GM12878 (cell line): ENCODE measurements at regions not wholly inside any gene's neighbourhood (a gene's known extent, or its start where the extent isn't known, plus 50 kb on each side); places are given as distances from the start of the nearest gene placed in this dataset.

ENCODE experiments used
- ATAC-seq: fragments of 200-7000 bp; cut with Tn5 transposase; 3 replicates; pipeline ENCODE4 v1.9.1; 2020; ENCODE audit warnings: mild to moderate bottlenecking, moderate library complexity
- BruUV-seq: library from RNA; stranded (reverse); fragments of 400-500 nt; replicated peaks from 2 replicates; lab custom pipeline; 2021; lab: Mats Ljungman, UMichigan
- CTCF ChIA-PET: fragments of 300-600 bp; sonication (Branson Sonifier 250); formaldehyde crosslinking; extraction: SDS; loops from one replicate; lab custom pipeline; 2021; ENCODE audit warnings: inconsistent platforms; lab: Yijun Ruan, JAX
- POLR2A ChIA-PET: fragments of 350-600 bp; formaldehyde crosslinking; extraction: SDS; loops from one replicate; lab custom pipeline; 2021; ENCODE audit warnings: inconsistent platforms; lab: Charles Lee
- RAD21 ChIA-PET: fragments of 300-600 bp; sonication (Branson Sonifier 250); formaldehyde crosslinking; loops from one replicate; lab custom pipeline; 2023; ENCODE audit warnings: antibody characterized with exemption; ENCODE audit not compliant: unreplicated experiment; lab: Charles Lee
- SMC1A ChIA-PET: fragments of 300-600 bp; sonication (Branson Sonifier 250); formaldehyde crosslinking; loops from one replicate; lab custom pipeline; 2023; ENCODE audit not compliant: unreplicated experiment, uncharacterized antibody; lab: Charles Lee
- DNase-seq: peaks from one replicate; pipeline ENCODE4 v3.0.0-alpha.2; 2011; ENCODE audit warnings: low read depth, low spot score
- FAIRE-seq: peaks from 3 replicates; lab custom pipeline; 2011; peaks lifted over from hg19 to GRCh38; lab: Jason Lieb, UNC
- H2AFZ ChIP-seq: 2 replicates; pipeline ENCODE4 v1.6.0; 2011; ENCODE audit warnings: low read depth, low read length, control low read depth; ENCODE audit not compliant: control insufficient read depth
- H3K27ac ChIP-seq: 2 replicates; pipeline ENCODE4 v1.5.1; 2011; ENCODE audit warnings: control low read depth; ENCODE audit not compliant: control insufficient read depth, insufficient read depth
- H3K27me3 ChIP-seq, 2 experiments: replicated peaks in 1 of 2; 2 replicates each; pipeline versions ENCODE4 v1.6.0 to v1.6.1; 2011; ENCODE audit warnings: low read length in 1 of 2; ENCODE audit not compliant: control insufficient read depth in 2 of 2, insufficient read depth in 2 of 2
- H3K36me3 ChIP-seq, 2 experiments: 2 replicates each; pipeline ENCODE4 v1.5.1; 2011; ENCODE audit warnings: low read length in 1 of 2; ENCODE audit not compliant: control insufficient read depth in 2 of 2, insufficient read depth in 2 of 2
- H3K4me1 ChIP-seq: 2 replicates; pipeline ENCODE4 v1.6.1; 2011; ENCODE audit warnings: mild to moderate bottlenecking, low read length, moderate library complexity, mixed read lengths; ENCODE audit not compliant: control insufficient read depth, insufficient read depth
- H3K4me2 ChIP-seq: 2 replicates; pipeline ENCODE4 v1.6.0; 2011; ENCODE audit warnings: control low read depth; ENCODE audit not compliant: control insufficient read depth, insufficient read depth
- H3K4me3 ChIP-seq: fragments of 200-600 bp; sonication (generic); 2 replicates; pipeline ENCODE4 v1.5.1; 2016
- H3K79me2 ChIP-seq: 2 replicates; pipeline ENCODE4 v1.6.0; 2011; ENCODE audit warnings: low read length; ENCODE audit not compliant: control insufficient read depth, insufficient read depth
- H3K9ac ChIP-seq: 2 replicates; pipeline ENCODE4 v1.8.0; 2011; ENCODE audit warnings: low read length, control low read depth, mixed read lengths; ENCODE audit not compliant: control insufficient read depth, insufficient read depth
- H3K9me3 ChIP-seq: replicated peaks from 3 replicates; pipeline ENCODE4 v1.5.1; 2011; ENCODE audit warnings: mild to moderate bottlenecking, low read length; ENCODE audit not compliant: control insufficient read depth, insufficient read depth
- H4K20me1 ChIP-seq: 2 replicates; pipeline ENCODE4 v1.6.0; 2011; ENCODE audit not compliant: control insufficient read depth, insufficient read depth
- CBX5 ChIP-seq: sonication (generic); IDR thresholded peaks from 2 replicates; pipeline ENCODE4 v1.6.1; 2016; ENCODE audit warnings: low read depth, moderate library complexity, mild to moderate bottlenecking, inconsistent platforms
- CEBPZ ChIP-seq: fragments of 150-350 bp; IDR thresholded peaks from 2 replicates; pipeline ENCODE4 v1.6.1; 2016; ENCODE audit warnings: low read depth, low read length
- FOXK2 ChIP-seq: fragments of 450-650 bp; IDR thresholded peaks from 2 replicates; pipeline ENCODE4 v1.6.1; 2017; ENCODE audit warnings: mild to moderate bottlenecking, moderate library complexity
- GABPA ChIP-seq: IDR thresholded peaks from 2 replicates; pipeline ENCODE4 v1.6.1; 2014; ENCODE audit warnings: antibody characterized with exemption, low read depth, mild to moderate bottlenecking, inconsistent platforms
- JUND ChIP-seq: IDR thresholded peaks from 2 replicates; pipeline ENCODE4 v1.6.1; 2012; ENCODE audit warnings: low read depth, mild to moderate bottlenecking, low read length, improper control_type of control experiment, moderate library complexity
- MEF2B ChIP-seq: fragments of 450-650 bp; IDR thresholded peaks from 2 replicates; pipeline ENCODE4 v1.6.1; 2018; ENCODE audit warnings: mild to moderate bottlenecking, moderate library complexity; ENCODE audit not compliant: partially characterized antibody, poor library complexity, severe bottlenecking
- RB1 ChIP-seq: fragments of 450-650 bp; formaldehyde crosslinking; IDR thresholded peaks from 2 replicates; pipeline ENCODE4 v1.6.1; 2017; ENCODE audit warnings: mild to moderate bottlenecking, borderline replicate concordance
- REST ChIP-seq: IDR thresholded peaks from 2 replicates; pipeline ENCODE4 v1.6.1; 2012; ENCODE audit warnings: mild to moderate bottlenecking, low read depth, low read length
- TCF3 ChIP-seq: IDR thresholded peaks from 2 replicates; pipeline ENCODE4 v1.6.1; 2012; ENCODE audit warnings: low read depth, mild to moderate bottlenecking, low read length, borderline replicate concordance; ENCODE audit not compliant: insufficient read depth
- ZNF274 ChIP-seq: IDR thresholded peaks from one replicate; pipeline ENCODE4 v1.8.0; 2011; ENCODE audit not compliant: insufficient read length, insufficient read depth
- WGBS: methylation state at CpG from one replicate; pipeline ENCODE4 v1.1.6; 2016; ENCODE audit warnings: low lambda C conversion rate; ENCODE audit not compliant: insufficient replicate concordance, insufficient coverage; ENCODE audit errors: missing lambda C conversion rate; 5-methylcytosine and 5-hydroxymethylcytosine counted together
- in situ Hi-C: fragments of 300-500 bp; cut with MboI; formaldehyde crosslinking; loops from 9 replicates; pipeline ENCODE4 v1.14.3; 2018; ENCODE audit warnings: mixed read lengths
- intact Hi-C: fragments of 100-400 bp; cut with micrococcal nuclease; formaldehyde crosslinking; loops from one replicate; pipeline ENCODE4 v1.14.2; 2022; ENCODE audit not compliant: unreplicated experiment
- TF ChIP-seq, protein P1 (sequence below): fragments of 450-650 bp; IDR thresholded peaks from 2 replicates; pipeline ENCODE4 v1.6.1; 2017; ENCODE audit warnings: borderline replicate concordance

DNA sequence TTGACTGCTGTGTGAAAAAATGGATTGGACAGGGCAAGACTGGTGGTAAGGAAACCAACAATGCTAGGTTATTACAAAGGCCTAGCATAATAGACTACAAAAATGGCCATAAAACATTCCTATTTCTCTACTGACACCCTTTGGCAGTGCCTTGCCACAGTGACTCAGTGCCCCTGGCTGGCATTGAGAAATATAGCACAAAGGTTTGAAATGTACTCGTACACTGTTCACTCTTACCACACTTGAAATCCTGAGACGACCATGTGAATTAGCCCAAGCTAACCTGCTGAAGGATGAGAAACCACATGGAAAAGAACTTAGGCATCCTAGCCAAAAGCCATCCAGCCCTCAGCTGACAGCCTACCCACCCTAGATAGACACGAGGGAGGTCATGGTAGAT lies 149.8 kb upstream of the PALMD start (continued):
- no peak for TF ChIP-seq CEBPZ
- TF ChIP-seq JUND: no peak
- TF ChIP-seq CBX5: no peak

GRCh38 chr1:99497690-99498089 lies 148.2 kb upstream of the PALMD start:
- Histone ChIP-seq H3K27me3 (no peaks in the 10 kb centered on the region), H3K36me3 (no peaks in the 10 kb centered on the region), H3K4me3 (no peak overlapping the region), H3K9ac (no peak overlapping the region), H3K27ac (no peak overlapping the region), H2AFZ (no peak overlapping the region), H3K4me1 (no peaks in the 10 kb centered on the region), H3K4me2 (no peak overlapping the region), H3K79me2 (no peaks in the 10 kb centered on the region), H4K20me1 (no peaks in the 10 kb centered on the region), H3K9me3 (no peaks in the 10 kb centered on the region)
- ChIA-PET CTCF (no interaction called here), RAD21 (no interaction called here), SMC1A (no interaction called here), POLR2A (no interaction called here)
- no TSS peak for BruUV-seq
- FAIRE-seq (no peak), ATAC-seq (no peak), DNase-seq (no peak)
- 0% methylated on average over 1 of the region's 1 CpG for WGBS
- in situ Hi-C loops: loop anchor here (25.0 kb wide), 1 partner anchor 710 kb away; no protein-coding TSS in a partner anchor
- intact Hi-C loops: no loop called here
- no peak for TF ChIP-seq TCF3
- TF ChIP-seq REST: no peak
- no peak for TF ChIP-seq CEBPZ
- TF ChIP-seq RB1: no peak
- TF ChIP-seq, protein P1, sequence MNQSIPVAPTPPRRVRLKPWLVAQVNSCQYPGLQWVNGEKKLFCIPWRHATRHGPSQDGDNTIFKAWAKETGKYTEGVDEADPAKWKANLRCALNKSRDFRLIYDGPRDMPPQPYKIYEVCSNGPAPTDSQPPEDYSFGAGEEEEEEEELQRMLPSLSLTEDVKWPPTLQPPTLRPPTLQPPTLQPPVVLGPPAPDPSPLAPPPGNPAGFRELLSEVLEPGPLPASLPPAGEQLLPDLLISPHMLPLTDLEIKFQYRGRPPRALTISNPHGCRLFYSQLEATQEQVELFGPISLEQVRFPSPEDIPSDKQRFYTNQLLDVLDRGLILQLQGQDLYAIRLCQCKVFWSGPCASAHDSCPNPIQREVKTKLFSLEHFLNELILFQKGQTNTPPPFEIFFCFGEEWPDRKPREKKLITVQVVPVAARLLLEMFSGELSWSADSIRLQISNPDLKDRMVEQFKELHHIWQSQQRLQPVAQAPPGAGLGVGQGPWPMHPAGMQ: no peak
- no peak for TF ChIP-seq GABPA
- TF ChIP-seq MEF2B: no peak
- no peak for TF ChIP-seq ZNF274
- TF ChIP-seq FOXK2: no peak
